HCT116 (cell line): ENCODE measurements at regions not wholly inside any gene's neighbourhood (a gene's known extent, or its start where the extent isn't known, plus 50 kb on each side); places are given as distances from the start of the nearest gene placed in this dataset.
"Not testable (repeated sequence)": the region's sequence is repeated elsewhere in the genome, so short reads cannot be mapped to it uniquely, and the experiment has no call there.

Experiments used
- ATAC-seq: fragments of 200-7000 bp; cut with Tn5 transposase; 2 replicates; pipeline ENCODE4 v1.9.1; 2020; ENCODE audit warnings: mild to moderate bottlenecking, moderate library complexity
- BruUV-seq: library from RNA; stranded (reverse); fragments of 400-500 nt; replicated peaks from 2 replicates; lab custom pipeline; 2021; lab: Mats Ljungman, UMichigan
- CTCF ChIA-PET: fragments of 300-600 bp; sonication (Branson Sonifier 250); formaldehyde crosslinking; loops from one replicate; lab custom pipeline; 2021; ENCODE audit warnings: antibody characterized with exemption; lab: Charles Lee
- POLR2A ChIA-PET: fragments of 300-600, 350-600 bp; sonication (Branson Sonifier 250); formaldehyde crosslinking; loops from one replicate; lab custom pipeline; 2021; ENCODE audit warnings: antibody characterized with exemption; lab: Charles Lee
- RAD21 ChIA-PET, 2 experiments: fragments of 300-600 bp; sonication (Branson Sonifier 250); formaldehyde crosslinking; loops; one replicate each; lab custom pipeline; 2023; ENCODE audit warnings: low total read pairs in 2 of 2; ENCODE audit not compliant: uncharacterized antibody in 2 of 2, unreplicated experiment in 2 of 2, low non-redundant PET in 1 of 2; lab: Charles Lee
- DNase-seq: peaks from one replicate; pipeline ENCODE4 v3.0.0-alpha.2; 2010; ENCODE audit warnings: low read depth, low spot score
- H2AFZ ChIP-seq: fragments of 200-600 bp; shearing (Covaris generic), sonication (generic); 2 replicates; pipeline ENCODE4 v1.6.1; 2017; ENCODE audit warnings: low read depth, mixed run types, mixed read lengths, antibody characterized with exemption, low read length; ENCODE audit not compliant: poor library complexity, severe bottlenecking
- H3K27ac ChIP-seq: 2 replicates; pipeline ENCODE4 v1.5.1; 2012; ENCODE audit warnings: low read depth, low read length
- H3K27me3 ChIP-seq: fragments of 200-600 bp; sonication (generic); 2 replicates; pipeline ENCODE4 v1.6.1; 2016; ENCODE audit warnings: mixed run types, low read length, mixed read lengths; ENCODE audit not compliant: insufficient read depth
- H3K36me3 ChIP-seq, 2 experiments: fragments of 200-500 bp in 1 of 2; fragments of 200-600 bp in 1 of 2; sonication (Bioruptor generic) in 1 of 2; sonication (generic) in 1 of 2; 2 replicates each; pipeline versions ENCODE4 v1.5.1 to v1.6.1; 2014 to 2016; ENCODE audit warnings: low read length in 2 of 2, inconsistent platforms in 1 of 2, mixed read lengths in 1 of 2, mixed run types in 1 of 2; ENCODE audit not compliant: insufficient read depth in 2 of 2, control insufficient read depth in 1 of 2
- H3K4me1 ChIP-seq, 2 experiments: fragments of 200-600 bp in 1 of 2; sonication (generic) in 1 of 2; 2 replicates each; pipeline versions ENCODE4 v1.5.1 to v1.6.1; 2012 to 2017; ENCODE audit warnings: low read length in 2 of 2, inconsistent platforms in 1 of 2, mild to moderate bottlenecking in 1 of 2, mixed read lengths in 1 of 2, mixed run types in 1 of 2, moderate library complexity in 1 of 2; ENCODE audit not compliant: insufficient read depth in 2 of 2, control insufficient read depth in 1 of 2
- H3K4me2 ChIP-seq: fragments of 200-600 bp; sonication (generic); 2 replicates; pipeline ENCODE4 v1.6.1; 2017; ENCODE audit warnings: mixed run types, low read length, mixed read lengths
- H3K4me3 ChIP-seq, 2 experiments: fragments of 200-600 bp in 1 of 2; sonication (generic) in 1 of 2; replicated peaks in 1 of 2; 2 replicates each; pipeline ENCODE4 v1.5.1; 2011 to 2016; ENCODE audit warnings: low read length in 2 of 2, control low read depth in 1 of 2, low read depth in 1 of 2, mild to moderate bottlenecking in 1 of 2, mixed read lengths in 1 of 2, mixed run types in 1 of 2
- H3K79me2 ChIP-seq: fragments of 200-600 bp; sonication (generic); 2 replicates; pipeline ENCODE4 v1.6.1; 2017; ENCODE audit warnings: mild to moderate bottlenecking, mixed run types, low read length, moderate library complexity, mixed read lengths; ENCODE audit not compliant: insufficient read depth
- H3K9ac ChIP-seq: fragments of 200-600 bp; sonication (generic); 2 replicates; pipeline ENCODE4 v1.6.1; 2016; ENCODE audit warnings: low read length, mixed read lengths
- H3K9me2 ChIP-seq: fragments of 200-600 bp; sonication (generic), shearing (Covaris generic); 2 replicates; pipeline ENCODE4 v1.6.1; 2017; ENCODE audit warnings: mixed run types, mild to moderate bottlenecking, moderate library complexity; ENCODE audit not compliant: insufficient read depth
- H3K9me3 ChIP-seq, 2 experiments: fragments of 200-500 bp in 1 of 2; fragments of 200-600 bp in 1 of 2; sonication (Bioruptor generic) in 1 of 2; sonication (generic) in 1 of 2; 2 replicates each; pipeline ENCODE4 v1.6.1; 2014 to 2017; ENCODE audit warnings: low read length in 2 of 2, mixed read lengths in 2 of 2, inconsistent platforms in 1 of 2, low read depth in 1 of 2, mild to moderate bottlenecking in 1 of 2, mixed run types in 1 of 2, moderate library complexity in 1 of 2; ENCODE audit not compliant: control insufficient read depth in 1 of 2, insufficient read depth in 1 of 2
- H4K20me1 ChIP-seq: fragments of 200-600 bp; sonication (generic), shearing (Covaris generic); 2 replicates; pipeline ENCODE4 v1.6.1; 2017; ENCODE audit warnings: mixed run types, mild to moderate bottlenecking, moderate library complexity; ENCODE audit not compliant: insufficient read depth
- EGR1 ChIP-seq: IDR thresholded peaks from 2 replicates; pipeline ENCODE4 v1.6.1; 2012; ENCODE audit warnings: low read depth
- TCF7L2 ChIP-seq: IDR thresholded peaks from 2 replicates; pipeline ENCODE4 v1.7.0; 2011; ENCODE audit warnings: borderline replicate concordance, inconsistent platforms; ENCODE audit not compliant: insufficient read depth, insufficient read length; ENCODE audit errors: extremely low read depth
- intact Hi-C: fragments of 100-400 bp; cut with micrococcal nuclease; formaldehyde crosslinking; loops from 2 replicates; pipeline ENCODE4 v1.10.0; 2022

GRCh38 chr14:105894978-105895881 is 368.8 kb downstream of the TMEM121 start:
- no peaks in the 10 kb centered on the region for H3K9me2 ChIP-seq
- BruUV-seq: no TSS peak
- TF ChIP-seq EGR1 (no peak), TCF7L2 (no peak)
- TF ChIP-seq, all 23 proteins: peak for 0

DNA sequence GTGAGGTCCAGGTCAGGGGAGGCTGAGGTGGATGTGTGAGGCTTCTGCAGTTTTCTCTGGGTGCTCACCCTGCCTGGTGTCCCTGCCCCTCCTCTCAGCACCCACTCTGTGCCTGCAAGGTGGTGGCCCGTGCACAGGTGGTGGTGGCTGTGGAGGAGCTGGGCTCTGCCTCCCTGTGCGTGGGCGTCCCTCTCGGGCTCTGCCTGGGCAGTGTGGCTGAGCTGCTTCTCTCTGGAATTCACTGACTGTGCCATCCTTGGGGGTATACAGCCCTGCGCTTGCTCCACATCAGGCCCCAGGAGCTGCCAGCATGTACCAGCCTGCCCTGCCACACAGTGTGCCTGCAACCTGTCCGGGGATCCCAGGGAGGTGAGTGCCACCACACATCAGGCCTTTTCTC is 369.8 kb downstream of the TMEM121 start:
- H3K4me1 ChIP-seq, RAD21 ChIA-PET, H2AFZ ChIP-seq, H3K9me2 ChIP-seq, H3K79me2 ChIP-seq, H3K27me3 ChIP-seq, DNase-seq, H3K4me3 ChIP-seq, H3K9me3 ChIP-seq, POLR2A ChIA-PET, H3K36me3 ChIP-seq, CTCF ChIA-PET, BruUV-seq, H3K27ac ChIP-seq, H3K9ac ChIP-seq, intact Hi-C loops, ATAC-seq, H3K4me2 ChIP-seq, H4K20me1 ChIP-seq: not testable (repeated sequence)

More at GRCh38 chr14:105894978-105895881, 368.8 kb downstream of the TMEM121 start:
- H3K4me2 ChIP-seq: no peak overlapping the region
- no peaks in the 10 kb centered on the region for H3K4me1 ChIP-seq
- ATAC-seq: no peak
- no peaks in the 10 kb centered on the region for H3K27me3 ChIP-seq
- H3K27ac ChIP-seq: no peak overlapping the region
- ChIA-PET CTCF (no interaction called here), POLR2A (no interaction called here), RAD21 (no interaction called here)
- H2AFZ ChIP-seq: no peak overlapping the region
- H3K9ac ChIP-seq: no peak overlapping the region
- H4K20me1 ChIP-seq: no peaks in the 10 kb centered on the region
- H3K79me2 ChIP-seq: no peaks in the 10 kb centered on the region
- H3K36me3 ChIP-seq: no peaks in the 10 kb centered on the region
- DNase-seq: no peak
- H3K9me3 ChIP-seq: no peaks in the 10 kb centered on the region
- intact Hi-C loops: no loop called here
- no peak overlapping the region for H3K4me3 ChIP-seq
